ENCODE measurements at regions not wholly inside any gene's neighbourhood (a gene's known extent, or its start where the extent isn't known, plus 50 kb on each side); places are given as distances from the start of the nearest gene placed in this dataset.
"Not testable (repeated sequence)": the region's sequence is repeated elsewhere in the genome, so short reads cannot be mapped to it uniquely, and the experiment has no call there.

GRCh38 chr22:48406161-48406560 lies 1421.5 kb downstream of the BRD1 start:
- H3K9me3 ChIP-seq (ENCODE audit: low read depth, low read length), result no peaks in the 10 kb centered on the region
- no peaks in the 10 kb centered on the region for H3K36me3 ChIP-seq (ENCODE audit: insufficient read depth, low read length)
- TF ChIP-seq POLR2AphosphoS5 (IDR thresholded peaks at IDR 0.05; ENCODE audit: borderline replicate concordance, low read depth, low read length) (no peak), EZH2 (IDR thresholded peaks at IDR 0.05) (no peak), FOXP2 (optimal IDR thresholded peaks at IDR 0.05; ENCODE audit: control extremely low read depth, extremely low read length, insufficient read depth) (no peak)
- DNase-seq (ENCODE audit: low read depth, low spot score), result no peak
- no peak overlapping the region for H3K4me3 ChIP-seq
- H3K9ac ChIP-seq (ENCODE audit: insufficient read length), result no peak overlapping the region
- H3K27ac ChIP-seq, result no peak overlapping the region

- H3K9ac ChIP-seq (ENCODE audit: insufficient read length), result no peak overlapping the region
- no peak overlapping the region for H3K4me3 ChIP-seq
- H3K36me3 ChIP-seq (ENCODE audit: insufficient read depth, low read length), result no peaks in the 10 kb centered on the region
- no peaks in the 10 kb centered on the region for H3K9me3 ChIP-seq (ENCODE audit: low read depth, low read length)
- H3K27ac ChIP-seq, result no peak overlapping the region
- DNase-seq (ENCODE audit: low read depth, low spot score), result no peak
- no peak for TF ChIP-seq FOXP2 (optimal IDR thresholded peaks at IDR 0.05; ENCODE audit: control extremely low read depth, extremely low read length, insufficient read depth)
- no peak for TF ChIP-seq EZH2 (IDR thresholded peaks at IDR 0.05)
- TF ChIP-seq POLR2AphosphoS5 (IDR thresholded peaks at IDR 0.05; ENCODE audit: borderline replicate concordance, low read depth, low read length), result no peak
Measured at GRCh38 chr22:48405741-48406140, 1421.9 kb downstream of the BRD1 start.

GRCh38 chr22:48404801-48405447 lies 1422.7 kb downstream of the BRD1 start:
- H3K36me3 ChIP-seq (ENCODE audit: insufficient read depth, low read length), result no peaks in the 10 kb centered on the region

GRCh38 chr22:48403521-48404403 lies 1423.9 kb downstream of the BRD1 start:
- no peak overlapping the region for H3K9ac ChIP-seq (ENCODE audit: insufficient read length)
- TF ChIP-seq FOXP2 (optimal IDR thresholded peaks at IDR 0.05; ENCODE audit: control extremely low read depth, extremely low read length, insufficient read depth), result no peak
- no peak for TF ChIP-seq EZH2 (IDR thresholded peaks at IDR 0.05)
- TF ChIP-seq POLR2AphosphoS5 (IDR thresholded peaks at IDR 0.05; ENCODE audit: borderline replicate concordance, low read depth, low read length), result no peak
- DNase-seq (ENCODE audit: low read depth, low spot score), result no peak
- no peak overlapping the region for H3K4me3 ChIP-seq
- H3K9me3 ChIP-seq (ENCODE audit: low read depth, low read length), result no peaks in the 10 kb centered on the region
- H3K27ac ChIP-seq, result no peak overlapping the region
- H3K36me3 ChIP-seq (ENCODE audit: insufficient read depth, low read length), result no peaks in the 10 kb centered on the region

More at GRCh38 chr22:48404801-48405447, 1422.7 kb downstream of the BRD1 start:
- DNase-seq (ENCODE audit: low read depth, low spot score), result no peak
- Histone ChIP-seq H3K27ac (no peak overlapping the region), H3K9me3 (ENCODE audit: low read depth, low read length) (no peaks in the 10 kb centered on the region), H3K4me3 (no peak overlapping the region), H3K9ac (ENCODE audit: insufficient read length) (no peak overlapping the region)
- TF ChIP-seq EZH2 (IDR thresholded peaks at IDR 0.05) (no peak), FOXP2 (optimal IDR thresholded peaks at IDR 0.05; ENCODE audit: control extremely low read depth, extremely low read length, insufficient read depth) (no peak), POLR2AphosphoS5 (IDR thresholded peaks at IDR 0.05; ENCODE audit: borderline replicate concordance, low read depth, low read length) (no peak)

GRCh38 chr22:48402591-48403031 lies 1425.1 kb downstream of the BRD1 start:
- Histone ChIP-seq H3K27ac (no peak overlapping the region), H3K4me3 (no peak overlapping the region), H3K9ac (ENCODE audit: insufficient read length) (no peak overlapping the region), H3K9me3 (ENCODE audit: low read depth, low read length) (no peaks in the 10 kb centered on the region), H3K36me3 (ENCODE audit: insufficient read depth, low read length) (no peaks in the 10 kb centered on the region)
- TF ChIP-seq EZH2 (IDR thresholded peaks at IDR 0.05), result no peak
- TF ChIP-seq POLR2AphosphoS5 (IDR thresholded peaks at IDR 0.05; ENCODE audit: borderline replicate concordance, low read depth, low read length), result no peak
- DNase-seq (ENCODE audit: low read depth, low spot score), result no peak

- not testable (repeated sequence) for H3K27ac ChIP-seq; H3K9ac ChIP-seq (ENCODE audit: insufficient read length); H3K4me3 ChIP-seq; H3K36me3 ChIP-seq (ENCODE audit: insufficient read depth, low read length); H3K9me3 ChIP-seq (ENCODE audit: low read depth, low read length); DNase-seq (ENCODE audit: low read depth, low spot score)
Measured at GRCh38 chr22:48401523-48401922, 1426.2 kb downstream of the BRD1 start.

- Histone ChIP-seq H3K27ac (no peak overlapping the region), H3K4me3 (no peak overlapping the region), H3K9me3 (ENCODE audit: low read depth, low read length) (no peaks in the 10 kb centered on the region), H3K36me3 (ENCODE audit: insufficient read depth, low read length) (no peaks in the 10 kb centered on the region), H3K9ac (ENCODE audit: insufficient read length) (no peak overlapping the region)
- no peak for TF ChIP-seq POLR2AphosphoS5 (IDR thresholded peaks at IDR 0.05; ENCODE audit: borderline replicate concordance, low read depth, low read length)
- no peak for TF ChIP-seq EZH2 (IDR thresholded peaks at IDR 0.05)
- TF ChIP-seq FOXP2 (optimal IDR thresholded peaks at IDR 0.05; ENCODE audit: control extremely low read depth, extremely low read length, insufficient read depth), result no peak
- DNase-seq (ENCODE audit: low read depth, low spot score), result no peak
Measured at GRCh38 chr22:48398181-48398905, 1429.3 kb downstream of the BRD1 start.

GRCh38 chr22:48397531-48398180 lies 1430.0 kb downstream of the BRD1 start:
- no peak overlapping the region for H3K9ac ChIP-seq (ENCODE audit: insufficient read length)
- H3K4me3 ChIP-seq, result no peak overlapping the region
- H3K27ac ChIP-seq, result no peak overlapping the region
- no peak for TF ChIP-seq FOXP2 (optimal IDR thresholded peaks at IDR 0.05; ENCODE audit: control extremely low read depth, extremely low read length, insufficient read depth)
- no peaks in the 10 kb centered on the region for H3K36me3 ChIP-seq (ENCODE audit: insufficient read depth, low read length)
- no peak for DNase-seq (ENCODE audit: low read depth, low spot score)
- no peaks in the 10 kb centered on the region for H3K9me3 ChIP-seq (ENCODE audit: low read depth, low read length)
